ENCODE measurements at regions not wholly inside any gene's neighbourhood (a gene's known extent, or its start where the extent isn't known, plus 50 kb on each side); places are given as distances from the start of the nearest gene placed in this dataset.
"Not testable (repeated sequence)": the region's sequence is repeated elsewhere in the genome, so short reads cannot be mapped to it uniquely, and the experiment has no call there.

DNA sequence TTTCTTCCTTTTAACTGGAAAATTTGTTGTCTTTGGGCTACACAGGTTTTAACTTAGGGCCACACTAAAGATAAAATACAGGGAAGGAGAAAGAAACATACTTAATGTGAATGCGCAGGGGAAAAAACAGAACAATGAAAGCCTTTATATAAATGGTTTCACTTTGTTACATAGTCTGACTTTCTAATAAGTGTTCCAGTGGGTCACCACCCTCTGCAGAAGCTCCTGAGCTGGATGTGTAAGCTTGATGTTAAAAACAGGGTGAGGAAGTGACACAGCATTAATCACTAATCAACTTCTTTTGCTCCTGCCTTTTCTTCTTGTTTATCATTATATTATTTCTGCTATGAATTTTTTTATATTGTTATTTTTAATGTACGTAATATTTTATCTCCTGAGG, 445.6 kb upstream of the CA10 start:
- ChIA-PET CTCF (no interaction called here), POLR2A (no interaction called here)
- Mint-ChIP-seq H3K9me3 (peaks cover 5% of the 10 kb centered on the region), H3K4me3 (no peak overlapping the region), H3K27me3 (no peaks in the 10 kb centered on the region), H3K27ac (no peak overlapping the region), H3K36me3 (ENCODE audit: low read depth) (no peaks in the 10 kb centered on the region), H3K4me1 (ENCODE audit: low read depth) (no peaks in the 10 kb centered on the region)
- intact Hi-C loops (cut with micrococcal nuclease), result no loop called here
- ATAC-seq (no peak), DNase-seq (no peak)
- TF ChIP-seq, protein P1, sequence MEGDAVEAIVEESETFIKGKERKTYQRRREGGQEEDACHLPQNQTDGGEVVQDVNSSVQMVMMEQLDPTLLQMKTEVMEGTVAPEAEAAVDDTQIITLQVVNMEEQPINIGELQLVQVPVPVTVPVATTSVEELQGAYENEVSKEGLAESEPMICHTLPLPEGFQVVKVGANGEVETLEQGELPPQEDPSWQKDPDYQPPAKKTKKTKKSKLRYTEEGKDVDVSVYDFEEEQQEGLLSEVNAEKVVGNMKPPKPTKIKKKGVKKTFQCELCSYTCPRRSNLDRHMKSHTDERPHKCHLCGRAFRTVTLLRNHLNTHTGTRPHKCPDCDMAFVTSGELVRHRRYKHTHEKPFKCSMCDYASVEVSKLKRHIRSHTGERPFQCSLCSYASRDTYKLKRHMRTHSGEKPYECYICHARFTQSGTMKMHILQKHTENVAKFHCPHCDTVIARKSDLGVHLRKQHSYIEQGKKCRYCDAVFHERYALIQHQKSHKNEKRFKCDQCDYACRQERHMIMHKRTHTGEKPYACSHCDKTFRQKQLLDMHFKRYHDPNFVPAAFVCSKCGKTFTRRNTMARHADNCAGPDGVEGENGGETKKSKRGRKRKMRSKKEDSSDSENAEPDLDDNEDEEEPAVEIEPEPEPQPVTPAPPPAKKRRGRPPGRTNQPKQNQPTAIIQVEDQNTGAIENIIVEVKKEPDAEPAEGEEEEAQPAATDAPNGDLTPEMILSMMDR (IDR thresholded peaks at IDR 0.05), result no peak

- H3K4me1 Mint-ChIP-seq (ENCODE audit: low read depth); H3K4me3 Mint-ChIP-seq; H3K36me3 Mint-ChIP-seq (ENCODE audit: low read depth); intact Hi-C loops (cut with micrococcal nuclease); POLR2A ChIA-PET; CTCF ChIA-PET; H3K27ac Mint-ChIP-seq; H3K27me3 Mint-ChIP-seq; H3K9me3 Mint-ChIP-seq; ATAC-seq; DNase-seq: not testable (repeated sequence)
Measured at GRCh38 chr17:52597452-52598215, 439.1 kb upstream of the CA10 start.

DNA sequence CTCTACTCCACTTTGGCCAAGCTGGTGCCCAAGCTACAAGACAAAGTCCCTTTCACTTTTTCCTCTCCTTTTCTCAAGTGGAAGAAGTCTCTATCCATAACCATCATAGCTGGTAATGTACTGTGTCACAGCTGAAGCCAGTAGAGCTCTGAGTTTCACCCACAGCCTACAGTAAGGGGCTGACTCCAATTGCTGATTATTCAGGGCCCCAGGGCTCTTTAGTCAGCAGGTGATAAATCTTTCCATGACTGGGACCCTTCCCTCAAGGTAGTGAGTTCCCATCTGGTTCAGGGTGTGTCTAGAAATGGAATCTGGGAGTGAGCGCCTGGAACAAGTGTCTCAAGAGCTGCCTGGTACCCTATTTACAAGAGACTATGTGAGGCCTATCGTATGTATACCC, 436.0 kb upstream of the CA10 start:
- CTCF ChIA-PET, result no interaction called here
- no peaks in the 10 kb centered on the region for H3K27me3 Mint-ChIP-seq
- no peak overlapping the region for H3K4me3 Mint-ChIP-seq
- ATAC-seq (no peak), DNase-seq (no peak)
- TF ChIP-seq, protein P1 (IDR thresholded peaks at IDR 0.05), result no peak
- no peaks in the 10 kb centered on the region for H3K36me3 Mint-ChIP-seq (ENCODE audit: low read depth)
- peaks cover 3% of the 10 kb centered on the region for H3K9me3 Mint-ChIP-seq
- no peak overlapping the region for H3K27ac Mint-ChIP-seq
- POLR2A ChIA-PET, result no interaction called here
- intact Hi-C loops (cut with micrococcal nuclease), result no loop called here
- no peaks in the 10 kb centered on the region for H3K4me1 Mint-ChIP-seq (ENCODE audit: low read depth)

- H3K9me3 Mint-ChIP-seq, result peaks cover 3% of the 10 kb centered on the region
- ChIA-PET POLR2A (no interaction called here), CTCF (no interaction called here)
- intact Hi-C loops (cut with micrococcal nuclease), result no loop called here
- no peak overlapping the region for H3K27ac Mint-ChIP-seq
- DNase-seq (no peak), ATAC-seq (no peak)
- no peaks in the 10 kb centered on the region for H3K27me3 Mint-ChIP-seq
- no peaks in the 10 kb centered on the region for H3K4me1 Mint-ChIP-seq (ENCODE audit: low read depth)
- no peaks in the 10 kb centered on the region for H3K36me3 Mint-ChIP-seq (ENCODE audit: low read depth)
- TF ChIP-seq, protein P1 (IDR thresholded peaks at IDR 0.05), result no peak
- no peak overlapping the region for H3K4me3 Mint-ChIP-seq
Measured at GRCh38 chr17:52546990-52547389, 388.5 kb upstream of the CA10 start.

DNA sequence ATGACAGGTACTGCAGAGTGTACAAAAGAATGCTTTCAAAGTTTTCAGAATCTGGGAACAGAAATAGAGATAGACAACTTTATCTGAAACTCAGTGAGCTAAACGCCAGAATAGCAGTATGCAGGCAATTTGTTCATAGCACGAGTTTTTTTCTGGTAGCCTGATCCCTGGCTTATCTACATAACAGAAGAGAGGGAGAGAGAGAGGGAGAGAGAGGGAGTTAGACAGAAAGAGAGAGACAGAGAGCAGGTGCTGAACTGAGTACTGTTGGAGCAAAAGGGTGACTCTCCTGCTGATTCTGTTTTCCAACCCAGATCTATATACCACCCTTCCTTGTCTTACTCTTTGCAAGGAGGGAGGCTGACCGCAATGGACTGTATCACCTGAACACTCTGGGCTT, 388.0 kb upstream of the CA10 start:
- no peaks in the 10 kb centered on the region for H3K4me1 Mint-ChIP-seq (ENCODE audit: low read depth)
- POLR2A ChIA-PET, result no interaction called here
- intact Hi-C loops (cut with micrococcal nuclease), result no loop called here
- peaks cover 3% of the 10 kb centered on the region for H3K9me3 Mint-ChIP-seq
- ATAC-seq (no peak), DNase-seq (no peak)
- H3K4me3 Mint-ChIP-seq, result no peak overlapping the region
- no peak overlapping the region for H3K27ac Mint-ChIP-seq
- no peaks in the 10 kb centered on the region for H3K27me3 Mint-ChIP-seq
- TF ChIP-seq, protein P1 (IDR thresholded peaks at IDR 0.05), result no peak
- H3K36me3 Mint-ChIP-seq (ENCODE audit: low read depth), result no peaks in the 10 kb centered on the region
- CTCF ChIA-PET, result no interaction called here

Data from activated CD8-positive, alpha-beta T cell treated with anti-CD3 and anti-CD28 coated beads for 36 hours (primary cell).